ENCODE measurements at regions not wholly inside any gene's neighbourhood (a gene's known extent, or its start where the extent isn't known, plus 50 kb on each side); places are given as distances from the start of the nearest gene placed in this dataset.

GRCh38 chr4:38585871-38586270 lies 78.1 kb upstream of the KLF3 start:
- Histone ChIP-seq H2AFZ (ENCODE audit: insufficient read depth, low read depth, low read length, poor library complexity, severe bottlenecking) (no peak overlapping the region), H3K79me2 (ENCODE audit: control insufficient read depth, insufficient read depth, low read length) (no peaks in the 10 kb centered on the region), H3K36me3 (replicated peaks in 1 of 2; ENCODE audit: control extremely low read depth in 1 of 2, control insufficient read depth in 1 of 2, extremely low read depth in 1 of 2, insufficient read depth in 2 of 2, low read length in 1 of 2) (no peaks in the 10 kb centered on the region), H3K4me3 (ENCODE audit: control extremely low read depth in 1 of 5, extremely low read depth in 1 of 5, insufficient read depth in 1 of 5, low read depth in 2 of 5, low read length in 4 of 5) (no peak overlapping the region), H4K20me1 (ENCODE audit: control insufficient read depth, insufficient read depth, low read length, poor library complexity, severe bottlenecking) (no peaks in the 10 kb centered on the region), H3K9me3 (ENCODE audit: control extremely low read depth in 1 of 3, control insufficient read depth in 2 of 3, insufficient read depth in 1 of 3, low read length in 2 of 3) (peaks cover 0 to 1% (median 0%) of the 10 kb centered on the region in 3 donors), H3K27me3 (replicated peaks in 1 of 4; ENCODE audit: control extremely low read depth in 1 of 4, control insufficient read depth in 3 of 4, insufficient read depth in 4 of 4, low read length in 3 of 4) (peaks cover 0 to 2% (median 0%) of the 10 kb centered on the region in 4 experiments), H3K27ac (ENCODE audit: low read length in 2 of 2) (no peak overlapping the region), H3K9ac (ENCODE audit: low read length) (no peak overlapping the region), H3K4me2 (replicated peaks; ENCODE audit: low read depth, low read length, poor library complexity, severe bottlenecking) (no peak overlapping the region), H3K4me1 (ENCODE audit: control insufficient read depth in 2 of 2, insufficient read depth in 2 of 2, low read length in 2 of 2) (no peaks in the 10 kb centered on the region)
- intact Hi-C loops (cut with micrococcal nuclease), result no loop called here
- CTCF ChIA-PET, result interaction anchor here (0.7 kb wide), 1 partner anchor 1724 kb away, joined by 8 read pairs; no protein-coding TSS in a partner anchor
- no peak for TF ChIP-seq EZH2 (IDR thresholded peaks at IDR 0.05; ENCODE audit: borderline replicate concordance, insufficient read depth, low read depth, low read length, poor library complexity, severe bottlenecking)
- TF ChIP-seq CTCF (IDR thresholded peaks at IDR 0.05), result no peak
- WGBS (ENCODE audit: insufficient coverage), result no CpG with 5 or more reads among the region's 1 CpG
- H3K4me1 Mint-ChIP-seq, result no peaks in the 10 kb centered on the region
- DNase-seq (no peak), ATAC-seq (ENCODE audit: low read depth) (no peak)
- no peak overlapping the region for H3K4me3 Mint-ChIP-seq
- peaks cover 19% of the 10 kb centered on the region for H3K27me3 Mint-ChIP-seq
- POLR2A ChIA-PET, result interaction anchor here (0.6 kb wide), 1 partner anchor 32 kb away, joined by 3 read pairs; no protein-coding TSS in a partner anchor
- no peaks in the 10 kb centered on the region for H3K9me3 Mint-ChIP-seq (ENCODE audit: insufficient read depth)
- no peak overlapping the region for H3K27ac Mint-ChIP-seq

GRCh38 chr4:38587106-38587505 lies 76.9 kb upstream of the KLF3 start:
- ChIA-PET CTCF (interaction anchor here (1.1 kb wide), 1 partner anchor 52 kb away, joined by 3 read pairs; no protein-coding TSS in a partner anchor), POLR2A (no interaction called here)
- no peak for ATAC-seq (ENCODE audit: low read depth)

More at GRCh38 chr4:38587106-38587505, 76.9 kb upstream of the KLF3 start:
- H3K27me3 Mint-ChIP-seq, result peaks cover 14% of the 10 kb centered on the region
- H2AFZ ChIP-seq (ENCODE audit: insufficient read depth, low read depth, low read length, poor library complexity, severe bottlenecking), result no peak overlapping the region
- H3K79me2 ChIP-seq (ENCODE audit: control insufficient read depth, insufficient read depth, low read length), result no peaks in the 10 kb centered on the region
- H3K27me3 ChIP-seq (replicated peaks in 1 of 4; ENCODE audit: control extremely low read depth in 1 of 4, control insufficient read depth in 3 of 4, insufficient read depth in 4 of 4, low read length in 3 of 4), result peaks cover 0 to 2% (median 0%) of the 10 kb centered on the region in 4 experiments
- H3K4me2 ChIP-seq (replicated peaks; ENCODE audit: low read depth, low read length, poor library complexity, severe bottlenecking), result no peak overlapping the region
- no peak overlapping the region for H3K27ac ChIP-seq (ENCODE audit: low read length in 2 of 2)
- no peak overlapping the region for H3K4me3 Mint-ChIP-seq
- no peak overlapping the region for H3K9ac ChIP-seq (ENCODE audit: low read length)
- H3K27ac Mint-ChIP-seq, result no peak overlapping the region
- no peaks in the 10 kb centered on the region for H3K36me3 ChIP-seq (replicated peaks in 1 of 2; ENCODE audit: control extremely low read depth in 1 of 2, control insufficient read depth in 1 of 2, extremely low read depth in 1 of 2, insufficient read depth in 2 of 2, low read length in 1 of 2)
- H3K4me1 Mint-ChIP-seq, result no peaks in the 10 kb centered on the region
- TF ChIP-seq EZH2 (IDR thresholded peaks at IDR 0.05; ENCODE audit: borderline replicate concordance, insufficient read depth, low read depth, low read length, poor library complexity, severe bottlenecking) (no peak), CTCF (IDR thresholded peaks at IDR 0.05) (no peak)
- H3K9me3 Mint-ChIP-seq (ENCODE audit: insufficient read depth), result no peaks in the 10 kb centered on the region
- peaks cover 0 to 6% (median 0%) of the 10 kb centered on the region in 3 donors for H3K9me3 ChIP-seq (ENCODE audit: control extremely low read depth in 1 of 3, control insufficient read depth in 2 of 3, insufficient read depth in 1 of 3, low read length in 2 of 3)
- no peaks in the 10 kb centered on the region for H3K4me1 ChIP-seq (ENCODE audit: control insufficient read depth in 2 of 2, insufficient read depth in 2 of 2, low read length in 2 of 2)
- H4K20me1 ChIP-seq (ENCODE audit: control insufficient read depth, insufficient read depth, low read length, poor library complexity, severe bottlenecking), result no peaks in the 10 kb centered on the region
- H3K4me3 ChIP-seq (ENCODE audit: control extremely low read depth in 1 of 5, extremely low read depth in 1 of 5, insufficient read depth in 1 of 5, low read depth in 2 of 5, low read length in 4 of 5), result no peak overlapping the region
- intact Hi-C loops (cut with micrococcal nuclease), result no loop called here
- no peak for DNase-seq

Data from B cell (primary cell).